ENCODE measurements at regions not wholly inside any gene's neighbourhood (a gene's known extent, or its start where the extent isn't known, plus 50 kb on each side); places are given as distances from the start of the nearest gene placed in this dataset.

DNA sequence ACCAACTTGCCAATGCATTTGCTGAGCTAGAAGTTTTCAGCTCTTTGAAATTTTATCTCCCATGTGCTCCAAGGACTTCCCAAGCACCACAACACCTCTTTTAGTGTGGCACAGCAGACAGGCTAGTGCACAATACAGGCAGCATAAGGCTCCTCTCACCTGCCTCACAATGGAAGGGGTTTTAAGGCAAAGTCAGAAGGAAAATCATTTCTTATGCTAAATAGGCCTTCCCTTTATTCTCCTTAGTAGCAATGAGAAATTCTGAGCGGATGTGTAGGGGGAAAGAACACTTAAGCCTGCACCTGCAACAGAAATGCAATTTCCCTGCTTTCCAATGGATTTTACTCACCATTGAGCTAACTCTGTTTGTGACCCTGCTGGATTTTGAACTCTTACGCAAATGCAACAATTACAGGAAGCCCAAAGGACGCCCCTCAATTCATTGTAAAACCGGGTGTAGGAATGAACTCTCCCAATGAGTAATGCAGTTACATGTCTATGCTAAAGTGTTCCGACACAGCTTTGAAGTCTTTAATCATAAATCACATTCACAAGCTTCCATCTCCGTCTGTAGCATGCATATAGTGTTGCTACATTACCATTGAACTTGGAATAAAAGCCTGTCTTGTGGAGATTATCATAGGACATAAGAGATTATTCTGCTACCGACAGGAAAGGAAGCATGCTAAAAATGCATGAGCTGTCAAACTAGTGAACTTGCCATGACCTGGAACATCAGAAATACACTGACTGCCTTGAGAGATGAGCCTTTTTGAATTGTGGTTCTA is 1084.9 kb downstream of the RPA4 start:
- CTCF ChIA-PET: no interaction called here
- TF ChIP-seq SIN3A (IDR thresholded peaks at IDR 0.05; ENCODE audit: low read depth): no peak
- TF ChIP-seq CEBPB (IDR thresholded peaks at IDR 0.05; ENCODE audit: low read depth): no peak
- TF ChIP-seq EZH2phosphoT487 (IDR thresholded peaks at IDR 0.05; ENCODE audit: borderline replicate concordance): no peak
- TF ChIP-seq, protein P1, sequence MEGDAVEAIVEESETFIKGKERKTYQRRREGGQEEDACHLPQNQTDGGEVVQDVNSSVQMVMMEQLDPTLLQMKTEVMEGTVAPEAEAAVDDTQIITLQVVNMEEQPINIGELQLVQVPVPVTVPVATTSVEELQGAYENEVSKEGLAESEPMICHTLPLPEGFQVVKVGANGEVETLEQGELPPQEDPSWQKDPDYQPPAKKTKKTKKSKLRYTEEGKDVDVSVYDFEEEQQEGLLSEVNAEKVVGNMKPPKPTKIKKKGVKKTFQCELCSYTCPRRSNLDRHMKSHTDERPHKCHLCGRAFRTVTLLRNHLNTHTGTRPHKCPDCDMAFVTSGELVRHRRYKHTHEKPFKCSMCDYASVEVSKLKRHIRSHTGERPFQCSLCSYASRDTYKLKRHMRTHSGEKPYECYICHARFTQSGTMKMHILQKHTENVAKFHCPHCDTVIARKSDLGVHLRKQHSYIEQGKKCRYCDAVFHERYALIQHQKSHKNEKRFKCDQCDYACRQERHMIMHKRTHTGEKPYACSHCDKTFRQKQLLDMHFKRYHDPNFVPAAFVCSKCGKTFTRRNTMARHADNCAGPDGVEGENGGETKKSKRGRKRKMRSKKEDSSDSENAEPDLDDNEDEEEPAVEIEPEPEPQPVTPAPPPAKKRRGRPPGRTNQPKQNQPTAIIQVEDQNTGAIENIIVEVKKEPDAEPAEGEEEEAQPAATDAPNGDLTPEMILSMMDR (IDR thresholded peaks at IDR 0.05 in 2 of 3, conservative IDR thresholded peaks at IDR 0.05 in 1 of 3; ENCODE audit: borderline replicate concordance in 1 of 3, insufficient read depth in 1 of 3, low read depth in 2 of 3, low read length in 2 of 3): no peak
- TF ChIP-seq, protein P2, sequence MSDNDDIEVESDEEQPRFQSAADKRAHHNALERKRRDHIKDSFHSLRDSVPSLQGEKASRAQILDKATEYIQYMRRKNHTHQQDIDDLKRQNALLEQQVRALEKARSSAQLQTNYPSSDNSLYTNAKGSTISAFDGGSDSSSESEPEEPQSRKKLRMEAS (IDR thresholded peaks at IDR 0.05): no peak
- TF ChIP-seq CBX3 (IDR thresholded peaks at IDR 0.05; ENCODE audit: low read depth): no peak
- TF ChIP-seq RAD21 (IDR thresholded peaks at IDR 0.05; ENCODE audit: low read depth): no peak
- TF ChIP-seq, protein P3, sequence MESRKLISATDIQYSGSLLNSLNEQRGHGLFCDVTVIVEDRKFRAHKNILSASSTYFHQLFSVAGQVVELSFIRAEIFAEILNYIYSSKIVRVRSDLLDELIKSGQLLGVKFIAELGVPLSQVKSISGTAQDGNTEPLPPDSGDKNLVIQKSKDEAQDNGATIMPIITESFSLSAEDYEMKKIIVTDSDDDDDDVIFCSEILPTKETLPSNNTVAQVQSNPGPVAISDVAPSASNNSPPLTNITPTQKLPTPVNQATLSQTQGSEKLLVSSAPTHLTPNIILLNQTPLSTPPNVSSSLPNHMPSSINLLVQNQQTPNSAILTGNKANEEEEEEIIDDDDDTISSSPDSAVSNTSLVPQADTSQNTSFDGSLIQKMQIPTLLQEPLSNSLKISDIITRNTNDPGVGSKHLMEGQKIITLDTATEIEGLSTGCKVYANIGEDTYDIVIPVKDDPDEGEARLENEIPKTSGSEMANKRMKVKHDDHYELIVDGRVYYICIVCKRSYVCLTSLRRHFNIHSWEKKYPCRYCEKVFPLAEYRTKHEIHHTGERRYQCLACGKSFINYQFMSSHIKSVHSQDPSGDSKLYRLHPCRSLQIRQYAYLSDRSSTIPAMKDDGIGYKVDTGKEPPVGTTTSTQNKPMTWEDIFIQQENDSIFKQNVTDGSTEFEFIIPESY (IDR thresholded peaks at IDR 0.05; ENCODE audit: extremely low read depth, insufficient replicate concordance, low read length): no peak
- TF ChIP-seq EGR1 (IDR thresholded peaks at IDR 0.05; ENCODE audit: low read depth): no peak
- no peak for TF ChIP-seq POLR2A (IDR thresholded peaks at IDR 0.05; ENCODE audit: borderline replicate concordance, extremely low read depth, insufficient read depth, insufficient read length)
- no peak for TF ChIP-seq TCF7L2 (IDR thresholded peaks at IDR 0.05; ENCODE audit: borderline replicate concordance, extremely low read depth, insufficient read depth, insufficient read length)
- TF ChIP-seq SRF (IDR thresholded peaks at IDR 0.05; ENCODE audit: low read depth): no peak
- no peak for TF ChIP-seq ELF1 (IDR thresholded peaks at IDR 0.05; ENCODE audit: borderline replicate concordance, low read depth)
- TF ChIP-seq EZH2 (IDR thresholded peaks at IDR 0.05): no peak
- no peak for TF ChIP-seq JUND (IDR thresholded peaks at IDR 0.05)
- TF ChIP-seq, protein P4, sequence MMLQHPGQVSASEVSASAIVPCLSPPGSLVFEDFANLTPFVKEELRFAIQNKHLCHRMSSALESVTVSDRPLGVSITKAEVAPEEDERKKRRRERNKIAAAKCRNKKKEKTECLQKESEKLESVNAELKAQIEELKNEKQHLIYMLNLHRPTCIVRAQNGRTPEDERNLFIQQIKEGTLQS (IDR thresholded peaks at IDR 0.05): no peak
- TF ChIP-seq ZNF274 (IDR thresholded peaks at IDR 0.05; ENCODE audit: low read depth, low read length): no peak
- TF ChIP-seq, protein P5, sequence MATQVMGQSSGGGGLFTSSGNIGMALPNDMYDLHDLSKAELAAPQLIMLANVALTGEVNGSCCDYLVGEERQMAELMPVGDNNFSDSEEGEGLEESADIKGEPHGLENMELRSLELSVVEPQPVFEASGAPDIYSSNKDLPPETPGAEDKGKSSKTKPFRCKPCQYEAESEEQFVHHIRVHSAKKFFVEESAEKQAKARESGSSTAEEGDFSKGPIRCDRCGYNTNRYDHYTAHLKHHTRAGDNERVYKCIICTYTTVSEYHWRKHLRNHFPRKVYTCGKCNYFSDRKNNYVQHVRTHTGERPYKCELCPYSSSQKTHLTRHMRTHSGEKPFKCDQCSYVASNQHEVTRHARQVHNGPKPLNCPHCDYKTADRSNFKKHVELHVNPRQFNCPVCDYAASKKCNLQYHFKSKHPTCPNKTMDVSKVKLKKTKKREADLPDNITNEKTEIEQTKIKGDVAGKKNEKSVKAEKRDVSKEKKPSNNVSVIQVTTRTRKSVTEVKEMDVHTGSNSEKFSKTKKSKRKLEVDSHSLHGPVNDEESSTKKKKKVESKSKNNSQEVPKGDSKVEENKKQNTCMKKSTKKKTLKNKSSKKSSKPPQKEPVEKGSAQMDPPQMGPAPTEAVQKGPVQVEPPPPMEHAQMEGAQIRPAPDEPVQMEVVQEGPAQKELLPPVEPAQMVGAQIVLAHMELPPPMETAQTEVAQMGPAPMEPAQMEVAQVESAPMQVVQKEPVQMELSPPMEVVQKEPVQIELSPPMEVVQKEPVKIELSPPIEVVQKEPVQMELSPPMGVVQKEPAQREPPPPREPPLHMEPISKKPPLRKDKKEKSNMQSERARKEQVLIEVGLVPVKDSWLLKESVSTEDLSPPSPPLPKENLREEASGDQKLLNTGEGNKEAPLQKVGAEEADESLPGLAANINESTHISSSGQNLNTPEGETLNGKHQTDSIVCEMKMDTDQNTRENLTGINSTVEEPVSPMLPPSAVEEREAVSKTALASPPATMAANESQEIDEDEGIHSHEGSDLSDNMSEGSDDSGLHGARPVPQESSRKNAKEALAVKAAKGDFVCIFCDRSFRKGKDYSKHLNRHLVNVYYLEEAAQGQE (IDR thresholded peaks at IDR 0.05; ENCODE audit: low read depth): no peak
- no peak for TF ChIP-seq FOSL1 (IDR thresholded peaks at IDR 0.05; ENCODE audit: low read depth)

More for the DNA sequence above, 1084.9 kb downstream of the RPA4 start:
- no peak for DNase-seq (ENCODE audit: low read depth, low spot score)
- no peaks in the 10 kb centered on the region for H3K9me3 ChIP-seq (ENCODE audit: control insufficient read depth in 1 of 2, insufficient read depth in 1 of 2, low read depth in 1 of 2, low read length in 2 of 2)
- no peaks in the 10 kb centered on the region for H3K9me2 ChIP-seq (ENCODE audit: insufficient read depth)
- H3K79me2 ChIP-seq (ENCODE audit: insufficient read depth, low read length): no peaks in the 10 kb centered on the region
- H2AFZ ChIP-seq (ENCODE audit: low read depth, low read length, poor library complexity, severe bottlenecking): no peak overlapping the region
- H3K36me3 ChIP-seq (ENCODE audit: control insufficient read depth in 1 of 2, insufficient read depth in 2 of 2, low read length in 2 of 2): no peaks in the 10 kb centered on the region
- H3K4me3 ChIP-seq (replicated peaks in 1 of 2; ENCODE audit: low read depth in 1 of 2, low read length in 2 of 2): no peak overlapping the region
- BruUV-seq (replicated peaks): no TSS peak
- ChIA-PET RAD21 (ENCODE audit: low non-redundant PET in 1 of 2, low total read pairs in 2 of 2, uncharacterized antibody in 2 of 2, unreplicated experiment in 2 of 2) (no interaction called here), POLR2A (no interaction called here)
- no peaks in the 10 kb centered on the region for H3K4me1 ChIP-seq (ENCODE audit: control insufficient read depth in 1 of 2, insufficient read depth in 2 of 2, low read length in 2 of 2)
- no peak overlapping the region for H3K9ac ChIP-seq (ENCODE audit: low read length)
- intact Hi-C loops (cut with micrococcal nuclease): no loop called here
- no peak overlapping the region for H3K4me2 ChIP-seq (ENCODE audit: low read length)
- H3K27me3 ChIP-seq (ENCODE audit: insufficient read depth, low read length): no peaks in the 10 kb centered on the region
- no peaks in the 10 kb centered on the region for H4K20me1 ChIP-seq (ENCODE audit: insufficient read depth)
- no peak overlapping the region for H3K27ac ChIP-seq (ENCODE audit: low read depth, low read length)
- ATAC-seq: no peak

Measured in HCT116 (cell line).